ENCODE measurements at regions not wholly inside any gene's neighbourhood (a gene's known extent, or its start where the extent isn't known, plus 50 kb on each side); places are given as distances from the start of the nearest gene placed in this dataset.

DNA sequence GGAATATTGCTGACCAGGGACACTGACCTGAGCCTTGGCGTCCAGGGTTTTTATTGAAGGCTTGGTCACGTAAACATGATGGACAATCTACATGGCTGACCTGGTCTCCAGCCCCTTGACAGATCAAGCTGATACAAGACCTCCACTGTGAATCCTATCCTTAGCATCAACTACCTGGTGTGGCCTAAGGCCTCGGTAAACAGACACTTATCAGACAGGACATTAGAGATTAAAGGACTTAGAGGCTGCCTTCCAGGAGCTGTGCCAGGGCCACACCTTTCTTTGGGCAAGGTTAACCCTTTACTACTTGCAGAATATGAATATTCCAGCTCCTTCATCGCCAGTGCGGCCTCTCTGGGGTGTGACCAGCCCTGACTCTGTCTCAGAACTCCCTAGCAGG is 104.9 kb upstream of the FOXA2 start (continued):
- TF ChIP-seq TFAP4 (IDR thresholded peaks at IDR 0.05; ENCODE audit: borderline replicate concordance, low read depth): no peak
- no peak for TF ChIP-seq GRHL1 (CRISPR knock-in tag; conservative IDR thresholded peaks at IDR 0.05)
- no peak for TF ChIP-seq ZBTB2 (CRISPR knock-in tag; IDR thresholded peaks at IDR 0.05; ENCODE audit: low read depth)
- TF ChIP-seq ZNF839 (CRISPR knock-in tag; IDR thresholded peaks at IDR 0.05; ENCODE audit: borderline replicate concordance): no peak

DNA sequence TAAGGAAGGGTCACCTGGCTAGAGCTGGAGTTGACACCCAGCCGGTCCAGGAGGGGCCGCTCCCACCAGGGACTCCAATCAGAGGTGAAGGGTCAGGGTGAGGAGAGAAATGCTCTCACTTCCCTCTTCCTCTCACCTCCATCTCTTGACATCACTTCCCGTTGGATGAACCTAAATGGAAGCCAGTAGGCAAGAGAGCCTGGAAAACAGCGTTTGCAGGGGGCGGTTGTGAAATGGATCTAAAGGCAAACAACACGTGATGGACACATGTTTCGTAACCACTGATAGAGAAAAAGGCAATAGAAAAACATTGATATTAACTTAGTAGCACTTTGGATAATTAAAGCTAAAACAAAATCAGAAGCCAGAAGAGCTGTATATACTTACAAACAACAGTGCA is 105.6 kb upstream of the FOXA2 start:
- no peak overlapping the region for H3K4me2 ChIP-seq (ENCODE audit: low read depth, low read length)
- peak; percentile 32 for FAIRE-seq
- POLR2A ChIA-PET: interaction anchor here (1.9 kb wide), 1 partner anchor 647 kb away, joined by 4 read pairs; no protein-coding TSS in a partner anchor
- no peaks in the 10 kb centered on the region for H3K36me3 ChIP-seq (replicated peaks in 1 of 2; ENCODE audit: control insufficient read depth in 1 of 2, insufficient read depth in 2 of 2, low read length in 2 of 2)
- peaks cover 13% of the 10 kb centered on the region for H3K4me1 ChIP-seq (ENCODE audit: insufficient read depth, low read length)
- H3K27me3 ChIP-seq (ENCODE audit: control insufficient read depth in 1 of 2, insufficient read depth in 2 of 2, low read length in 2 of 2): peaks cover 0 to 6% of the 10 kb centered on the region in 2 experiments; a peak in 1 of 5 replicates
- intact Hi-C loops (cut with micrococcal nuclease; ENCODE audit: unreplicated experiment): loop anchor here (5.0 to 10.0 kb wide), 3 partner anchors 385 to 632 kb away; no protein-coding TSS in a partner anchor
- ATAC-seq: no peak
- H2AFZ ChIP-seq (ENCODE audit: low read length): no peak overlapping the region
- no peak overlapping the region for H3K27ac ChIP-seq (ENCODE audit: extremely low read length, insufficient read depth, low read length)
- DNase-seq (ENCODE audit: low spot score): peak; percentile 32
- 24% methylated on average over 7 of the region's 7 CpGs for WGBS (ENCODE audit: low lambda C conversion rate)
- no peak overlapping the region for H3K9ac ChIP-seq (ENCODE audit: insufficient read depth, low read depth, low read length)
- in situ Hi-C loops (cut with HindIII; ENCODE audit: extremely low pct_ligation_motif_present, low pct_unique_long_range_greater_than_20kb): loop anchor here (5.0 to 10.0 kb wide), 5 partner anchors 238 to 652 kb away; no protein-coding TSS in a partner anchor
- no TSS peak for BruUV-seq (replicated peaks)
- H3K79me2 ChIP-seq (ENCODE audit: insufficient read depth, low read length): no peaks in the 10 kb centered on the region
- CTCF ChIA-PET (ENCODE audit: low intra/inter-chr PET ratio, low total read pairs): interaction anchor here (0.8 kb wide), 1 partner anchor 650 kb away, joined by 3 read pairs; no protein-coding TSS in a partner anchor
- H3K9me3 ChIP-seq (ENCODE audit: low read length): no peaks in the 10 kb centered on the region
- no peaks in the 10 kb centered on the region for H4K20me1 ChIP-seq (ENCODE audit: insufficient read depth, low read length)
- H3K4me3 ChIP-seq (replicated peaks in 1 of 3; ENCODE audit: insufficient read depth in 1 of 3, low read depth in 2 of 3, low read length in 3 of 3): no peak overlapping the region
- TF ChIP-seq ZKSCAN5 (CRISPR knock-in tag; IDR thresholded peaks at IDR 0.05) (peak; percentile 83), CEBPG (CRISPR knock-in tag; IDR thresholded peaks at IDR 0.05) (peak; percentile 27; the same call in 1 of the 2 replicates), BHLHE40 (IDR thresholded peaks at IDR 0.05; ENCODE audit: low read length) (peak; percentile 39; the same call in 1 of the 2 replicates), ZNF232 (CRISPR knock-in tag; IDR thresholded peaks at IDR 0.05; ENCODE audit: borderline replicate concordance) (no peak), SMARCE1 (IDR thresholded peaks at IDR 0.05; ENCODE audit: borderline replicate concordance) (no peak), EHMT2 (IDR thresholded peaks at IDR 0.05; ENCODE audit: borderline replicate concordance, low read depth, low read length) (no peak), ZNF205 (CRISPR knock-in tag; IDR thresholded peaks at IDR 0.05) (no peak)
- TF ChIP-seq, protein P1, sequence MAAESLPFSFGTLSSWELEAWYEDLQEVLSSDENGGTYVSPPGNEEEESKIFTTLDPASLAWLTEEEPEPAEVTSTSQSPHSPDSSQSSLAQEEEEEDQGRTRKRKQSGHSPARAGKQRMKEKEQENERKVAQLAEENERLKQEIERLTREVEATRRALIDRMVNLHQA (CRISPR knock-in tag; IDR thresholded peaks at IDR 0.05): no peak
- TF ChIP-seq, protein P2, sequence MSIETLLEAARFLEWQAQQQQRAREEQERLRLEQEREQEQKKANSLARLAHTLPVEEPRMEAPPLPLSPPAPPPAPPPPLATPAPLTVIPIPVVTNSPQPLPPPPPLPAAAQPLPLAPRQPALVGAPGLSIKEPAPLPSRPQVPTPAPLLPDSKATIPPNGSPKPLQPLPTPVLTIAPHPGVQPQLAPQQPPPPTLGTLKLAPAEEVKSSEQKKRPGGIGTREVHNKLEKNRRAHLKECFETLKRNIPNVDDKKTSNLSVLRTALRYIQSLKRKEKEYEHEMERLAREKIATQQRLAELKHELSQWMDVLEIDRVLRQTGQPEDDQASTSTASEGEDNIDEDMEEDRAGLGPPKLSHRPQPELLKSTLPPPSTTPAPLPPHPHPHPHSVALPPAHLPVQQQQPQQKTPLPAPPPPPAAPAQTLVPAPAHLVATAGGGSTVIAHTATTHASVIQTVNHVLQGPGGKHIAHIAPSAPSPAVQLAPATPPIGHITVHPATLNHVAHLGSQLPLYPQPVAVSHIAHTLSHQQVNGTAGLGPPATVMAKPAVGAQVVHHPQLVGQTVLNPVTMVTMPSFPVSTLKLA (IDR thresholded peaks at IDR 0.05): peak; percentile 73
- TF ChIP-seq, protein P3, sequence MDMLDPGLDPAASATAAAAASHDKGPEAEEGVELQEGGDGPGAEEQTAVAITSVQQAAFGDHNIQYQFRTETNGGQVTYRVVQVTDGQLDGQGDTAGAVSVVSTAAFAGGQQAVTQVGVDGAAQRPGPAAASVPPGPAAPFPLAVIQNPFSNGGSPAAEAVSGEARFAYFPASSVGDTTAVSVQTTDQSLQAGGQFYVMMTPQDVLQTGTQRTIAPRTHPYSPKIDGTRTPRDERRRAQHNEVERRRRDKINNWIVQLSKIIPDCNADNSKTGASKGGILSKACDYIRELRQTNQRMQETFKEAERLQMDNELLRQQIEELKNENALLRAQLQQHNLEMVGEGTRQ (IDR thresholded peaks at IDR 0.05; ENCODE audit: low read depth, low read length): peak; percentile 71
- TF ChIP-seq, protein P3 (CRISPR knock-in tag; IDR thresholded peaks at IDR 0.05; ENCODE audit: borderline replicate concordance): peak; percentile 67; the same call in 1 of the 2 replicates

All from HepG2 (cell line).